Esophagus squamous epithelium (tissue), 5 donors: ENCODE measurements at regions not wholly inside any gene's neighbourhood (a gene's known extent, or its start where the extent isn't known, plus 50 kb on each side); places are given as distances from the start of the nearest gene placed in this dataset.

Experiments
- DNase-seq: peaks from one replicate; lab custom pipeline; 2025; lab: John Stamatoyannopoulos, UW
- H3K27ac ChIP-seq, 4 donors: fragments of 200-600 bp; sonication (generic); one replicate each; pipeline ENCODE4 v1.5.1; 2016 to 2019; ENCODE audit warnings: mild to moderate bottlenecking in 1 of 4
- H3K27me3 ChIP-seq, 4 donors: fragments of 200-600 bp; sonication (generic); 1 replicate in 3 of 4; 2 replicates in 1 of 4; pipeline versions ENCODE4 v1.5.1 to v1.6.0; 2017 to 2021; ENCODE audit warnings: antibody characterized with exemption in 1 of 4
- H3K36me3 ChIP-seq, 3 donors: fragments of 200-600 bp; sonication (generic); one replicate each; pipeline ENCODE4 v1.5.1; 2016 to 2019
- H3K4me1 ChIP-seq, 3 donors: fragments of 200-600 bp; sonication (generic); one replicate each; pipeline ENCODE4 v1.5.1; 2017 to 2019
- H3K4me3 ChIP-seq, 4 donors: fragments of 200-600 bp; sonication (generic); 1 replicate in 3 of 4; 2 replicates in 1 of 4; pipeline ENCODE4 v1.5.1; 2016 to 2019; ENCODE audit warnings: mild to moderate bottlenecking in 2 of 4, moderate library complexity in 1 of 4
- H3K9me3 ChIP-seq, 3 donors: fragments of 200-600 bp; sonication (generic); one replicate each; pipeline ENCODE4 v1.5.1; 2016 to 2019
- POLR2A ChIP-seq, 4 donors: fragments of 450-650 bp; IDR thresholded peaks; one replicate each; pipeline ENCODE4 v1.6.1; 2017; ENCODE audit warnings: antibody characterized with exemption in 4 of 4, mild to moderate bottlenecking in 4 of 4, moderate library complexity in 3 of 4
- WGBS, 2 donors: methylation state at CpG; one replicate each; pipeline ENCODE4 v1.1.5; 2018; 5-methylcytosine and 5-hydroxymethylcytosine counted together
- intact Hi-C: fragments of 100-400 bp; cut with DNase I; formaldehyde crosslinking; loops from one replicate; pipeline ENCODE4 v1.15.0; 2022
- TF ChIP-seq, protein P1 (sequence below), 6 experiments: fragments of 450-650 bp in 4 of 6; fragments of 200-600 bp in 2 of 6; sonication (generic) in 2 of 6; IDR thresholded peaks; one replicate each; pipeline ENCODE4 v1.5.1; 2016 to 2019; ENCODE audit warnings: antibody characterized with exemption in 6 of 6, mild to moderate bottlenecking in 4 of 6, moderate library complexity in 4 of 6
- donor health status: DM: yes; HTN: yes; CAD: no.

DNA sequence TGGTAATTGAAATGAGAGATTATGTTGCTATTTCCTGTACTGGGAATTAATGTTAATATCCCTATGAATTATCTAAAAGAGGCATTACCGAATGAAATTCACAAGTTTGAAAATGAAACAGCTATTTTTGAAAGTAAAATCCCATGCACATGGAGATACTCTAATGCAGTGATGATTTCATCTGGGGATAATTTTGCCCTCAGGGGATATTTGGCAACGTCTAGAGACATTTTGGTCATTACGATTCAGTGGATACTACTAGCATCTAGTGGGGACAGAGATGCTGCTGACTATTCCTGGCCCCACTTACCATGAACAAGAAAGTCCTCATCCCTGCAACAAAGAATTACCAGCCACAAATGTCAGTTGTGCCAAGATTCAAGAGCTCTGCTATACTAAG, 500.9 kb downstream of the EFNA5 start:
- intact Hi-C loops, result no loop called here
- H3K4me3 ChIP-seq, result no peak overlapping the region
- H3K27ac ChIP-seq, result no peak overlapping the region
- no peaks in the 10 kb centered on the region for H3K36me3 ChIP-seq
- DNase-seq, result no peak
- no peaks in the 10 kb centered on the region for H3K4me1 ChIP-seq
- WGBS, 2 donors, result 62 to 69% methylated on average over 3 of the region's 3 CpGs
- no peak for TF ChIP-seq POLR2A (IDR thresholded peaks at IDR 0.05)
- TF ChIP-seq, protein P1, sequence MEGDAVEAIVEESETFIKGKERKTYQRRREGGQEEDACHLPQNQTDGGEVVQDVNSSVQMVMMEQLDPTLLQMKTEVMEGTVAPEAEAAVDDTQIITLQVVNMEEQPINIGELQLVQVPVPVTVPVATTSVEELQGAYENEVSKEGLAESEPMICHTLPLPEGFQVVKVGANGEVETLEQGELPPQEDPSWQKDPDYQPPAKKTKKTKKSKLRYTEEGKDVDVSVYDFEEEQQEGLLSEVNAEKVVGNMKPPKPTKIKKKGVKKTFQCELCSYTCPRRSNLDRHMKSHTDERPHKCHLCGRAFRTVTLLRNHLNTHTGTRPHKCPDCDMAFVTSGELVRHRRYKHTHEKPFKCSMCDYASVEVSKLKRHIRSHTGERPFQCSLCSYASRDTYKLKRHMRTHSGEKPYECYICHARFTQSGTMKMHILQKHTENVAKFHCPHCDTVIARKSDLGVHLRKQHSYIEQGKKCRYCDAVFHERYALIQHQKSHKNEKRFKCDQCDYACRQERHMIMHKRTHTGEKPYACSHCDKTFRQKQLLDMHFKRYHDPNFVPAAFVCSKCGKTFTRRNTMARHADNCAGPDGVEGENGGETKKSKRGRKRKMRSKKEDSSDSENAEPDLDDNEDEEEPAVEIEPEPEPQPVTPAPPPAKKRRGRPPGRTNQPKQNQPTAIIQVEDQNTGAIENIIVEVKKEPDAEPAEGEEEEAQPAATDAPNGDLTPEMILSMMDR (IDR thresholded peaks at IDR 0.05), result no peak
- H3K9me3 ChIP-seq, result peaks cover 0 to 17% (median 0%) of the 10 kb centered on the region in 3 donors
- no peaks in the 10 kb centered on the region for H3K27me3 ChIP-seq

DNA sequence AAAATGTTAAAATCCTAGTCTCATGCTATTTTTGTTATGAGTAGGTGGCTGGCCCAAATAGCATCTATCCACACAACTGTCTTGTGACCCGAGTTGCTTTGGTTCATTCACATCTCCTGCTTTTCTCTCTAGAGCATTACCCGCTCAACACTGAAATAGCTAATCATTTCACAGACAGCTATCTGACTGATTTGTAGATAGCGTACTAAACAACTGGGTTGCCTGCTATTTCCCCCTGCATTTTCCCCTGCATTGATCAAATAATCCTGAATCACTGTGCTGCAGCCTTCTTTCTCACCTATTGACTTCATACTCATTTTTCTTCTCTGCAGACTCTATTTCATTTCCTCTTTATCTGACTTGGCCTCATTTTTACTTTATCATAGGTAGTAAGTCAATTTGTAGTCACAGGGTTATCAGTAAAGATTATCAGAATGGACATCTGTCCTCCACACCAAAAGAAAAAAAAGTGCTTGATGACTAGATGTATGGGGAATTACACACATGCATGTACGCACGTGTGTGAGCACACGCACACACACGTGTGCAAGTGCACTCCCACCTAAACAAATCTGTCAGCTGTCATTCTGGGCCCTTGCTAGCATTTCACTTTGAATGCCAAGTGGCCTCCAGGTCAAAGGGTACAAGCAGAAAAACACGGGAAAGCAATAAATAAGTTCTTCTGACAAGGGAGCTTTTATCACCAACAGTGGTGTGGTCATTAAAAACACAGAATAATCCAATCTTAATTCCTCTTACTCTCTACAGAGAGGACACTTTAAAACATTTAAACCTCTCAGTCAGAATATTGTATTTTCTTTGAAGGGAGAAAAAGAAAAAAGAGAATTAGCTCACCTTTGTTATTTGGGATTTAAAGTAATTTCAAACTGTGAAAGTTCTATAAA, 501.6 kb downstream of the EFNA5 start:
- Histone ChIP-seq H3K27ac (no peak overlapping the region), H3K4me1 (no peaks in the 10 kb centered on the region), H3K27me3 (no peaks in the 10 kb centered on the region), H3K9me3 (peaks cover 0 to 17% (median 0%) of the 10 kb centered on the region in 3 donors), H3K36me3 (no peaks in the 10 kb centered on the region), H3K4me3 (no peak overlapping the region)
- TF ChIP-seq, protein P1 (IDR thresholded peaks at IDR 0.05), result no peak
- TF ChIP-seq POLR2A (IDR thresholded peaks at IDR 0.05), result no peak
- intact Hi-C loops, result no loop called here
- no peak for DNase-seq
- 86 to 92% methylated on average over 8 of the region's 8 CpGs for WGBS, 2 donors

DNA sequence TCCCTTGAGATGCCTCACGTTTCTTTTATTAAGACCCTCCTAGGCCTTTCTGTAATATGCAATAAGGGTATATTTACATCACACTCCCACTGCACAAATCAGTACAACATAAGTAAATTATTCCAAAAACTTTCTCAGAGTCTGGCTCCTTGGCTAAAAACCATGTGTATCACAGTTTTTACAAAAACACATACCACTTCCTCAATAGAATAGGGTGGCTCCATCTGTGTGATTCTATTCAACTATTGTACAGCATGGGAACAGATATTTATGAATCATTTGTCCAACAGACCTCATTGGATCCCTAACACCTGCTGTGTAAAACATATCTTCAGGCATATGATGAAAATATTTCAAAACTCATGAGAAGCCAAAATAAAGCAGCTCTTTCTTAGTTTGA, 502.7 kb downstream of the EFNA5 start:
- no peaks in the 10 kb centered on the region for H3K27me3 ChIP-seq
- H3K9me3 ChIP-seq, result peaks cover 0 to 17% (median 0%) of the 10 kb centered on the region in 3 donors
- H3K4me3 ChIP-seq, result no peak overlapping the region
- H3K27ac ChIP-seq, result no peak overlapping the region
- intact Hi-C loops, result no loop called here
- DNase-seq, result no peak
- TF ChIP-seq, protein P1 (IDR thresholded peaks at IDR 0.05), result no peak
- TF ChIP-seq POLR2A (IDR thresholded peaks at IDR 0.05), result no peak
- no peaks in the 10 kb centered on the region for H3K4me1 ChIP-seq
- H3K36me3 ChIP-seq, result no peaks in the 10 kb centered on the region
- WGBS, 2 donors, result 78 to 85% methylated on average over 1 of the region's 1 CpG

DNA sequence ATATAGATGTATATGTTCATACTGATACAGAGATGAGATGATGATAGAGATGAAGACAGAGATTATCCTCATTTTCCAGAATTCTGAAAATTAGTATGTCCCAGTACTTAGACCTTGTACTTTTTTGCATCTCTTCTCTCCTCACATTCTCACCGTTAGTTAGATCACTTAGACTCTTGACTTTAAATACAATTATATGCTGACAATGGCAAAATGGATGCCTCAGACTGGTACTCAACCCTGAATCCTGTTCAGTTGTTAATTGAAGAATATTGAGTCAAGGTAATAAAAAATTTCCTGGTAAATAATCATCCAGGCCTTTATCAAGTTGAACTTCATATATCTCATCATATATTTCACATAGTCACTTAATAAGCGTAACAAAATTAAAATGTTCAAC, 505.4 kb downstream of the EFNA5 start:
- no peaks in the 10 kb centered on the region for H3K4me1 ChIP-seq

DNA sequence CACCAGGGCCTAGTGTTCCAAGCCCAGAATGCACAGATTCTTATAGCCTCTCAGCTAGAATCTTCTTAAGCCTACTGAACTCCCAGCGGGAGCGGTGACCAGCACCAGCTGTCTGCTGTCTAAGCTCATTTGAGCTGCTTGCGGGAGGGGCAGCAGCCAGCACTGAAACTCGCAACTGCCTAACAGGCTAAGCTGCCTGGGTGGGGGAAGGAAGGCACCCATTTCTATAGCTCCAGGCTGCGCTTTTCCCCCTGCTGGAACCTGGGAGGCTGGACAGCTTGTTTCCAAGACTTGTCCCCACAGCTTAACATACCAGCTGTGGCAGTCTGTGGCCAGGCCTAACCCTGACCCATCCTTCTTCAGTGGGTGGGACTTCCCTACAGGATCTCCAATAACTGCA, 512.9 kb downstream of the EFNA5 start:
- Histone ChIP-seq H3K27ac (no peak overlapping the region), H3K9me3 (no peaks in the 10 kb centered on the region), H3K4me3 (no peak overlapping the region), H3K36me3 (no peaks in the 10 kb centered on the region), H3K4me1 (no peaks in the 10 kb centered on the region), H3K27me3 (no peaks in the 10 kb centered on the region)
- intact Hi-C loops, result no loop called here
- no peak for TF ChIP-seq POLR2A (IDR thresholded peaks at IDR 0.05)
- TF ChIP-seq, protein P1 (IDR thresholded peaks at IDR 0.05), result no peak
- DNase-seq, result no peak
- whole genome bisulfite sequencing, 2 donors, result 92 to 100% methylated on average over 1 to 2 of the region's 5 CpGs

More for the DNA sequence above, 505.4 kb downstream of the EFNA5 start:
- DNase-seq, result no peak
- no peak overlapping the region for H3K27ac ChIP-seq
- peaks cover 0 to 4% (median 0%) of the 10 kb centered on the region in 3 donors for H3K9me3 ChIP-seq
- TF ChIP-seq POLR2A (IDR thresholded peaks at IDR 0.05), result no peak
- TF ChIP-seq, protein P1 (IDR thresholded peaks at IDR 0.05), result no peak
- no peaks in the 10 kb centered on the region for H3K36me3 ChIP-seq
- intact Hi-C loops, result no loop called here
- no peak overlapping the region for H3K4me3 ChIP-seq
- no peaks in the 10 kb centered on the region for H3K27me3 ChIP-seq
- 39 to 66% methylated on average over 2 of the region's 2 CpGs for WGBS, 2 donors
